GM23338 (cell line): ENCODE measurements at regions not wholly inside any gene's neighbourhood (a gene's known extent, or its start where the extent isn't known, plus 50 kb on each side); places are given as distances from the start of the nearest gene placed in this dataset.

ENCODE experiments used
- ATAC-seq: fragments of 200-7000 bp; cut with Tn5 transposase; 3 replicates; pipeline ENCODE4 v1.9.1; 2020
- DNase-seq: peaks from one replicate; pipeline ENCODE4 v3.0.0-alpha.2; 2015; ENCODE audit warnings: low spot score
- H2AFZ ChIP-seq: fragments of 200-600 bp; sonication (generic); 2 replicates; pipeline ENCODE4 v1.8.0; 2016; ENCODE audit warnings: antibody characterized with exemption, mild to moderate bottlenecking, moderate library complexity
- H3F3A ChIP-seq: fragments of 200-600 bp; sonication (generic); replicated peaks from 2 replicates; pipeline ENCODE4 v1.8.0; 2017; ENCODE audit warnings: antibody characterized with exemption, mixed run types, low read depth
- H3K27ac ChIP-seq: fragments of 200-600 bp; sonication (generic); 2 replicates; pipeline ENCODE4 v1.6.1; 2016; ENCODE audit warnings: low read depth
- H3K27me3 ChIP-seq: fragments of 200-600 bp; sonication (generic); 2 replicates; pipeline ENCODE4 v1.8.0; 2016; ENCODE audit warnings: mild to moderate bottlenecking, mixed run types, moderate library complexity; ENCODE audit not compliant: insufficient read depth
- H3K36me3 ChIP-seq: fragments of 200-600 bp; sonication (generic); 2 replicates; pipeline ENCODE4 v1.8.0; 2016; ENCODE audit warnings: mild to moderate bottlenecking; ENCODE audit not compliant: insufficient read depth
- H3K4me1 ChIP-seq: fragments of 200-600 bp; sonication (generic); 2 replicates; pipeline ENCODE4 v1.8.0; 2016; ENCODE audit warnings: mild to moderate bottlenecking, moderate library complexity; ENCODE audit not compliant: insufficient read depth
- H3K4me2 ChIP-seq: fragments of 200-600 bp; sonication (generic); 2 replicates; pipeline ENCODE4 v1.7.1; 2017; ENCODE audit warnings: mixed run types
- H3K4me3 ChIP-seq: fragments of 200-600 bp; sonication (generic); 2 replicates; pipeline ENCODE4 v1.6.1; 2016; ENCODE audit warnings: mixed run types
- H3K79me2 ChIP-seq: fragments of 200-600 bp; sonication (generic); replicated peaks from 2 replicates; pipeline ENCODE4 v1.8.0; 2017; ENCODE audit warnings: mild to moderate bottlenecking; ENCODE audit not compliant: insufficient read depth
- H3K9me2 ChIP-seq: fragments of 200-600 bp; sonication (generic); 2 replicates; pipeline ENCODE4 v1.8.0; 2017; ENCODE audit not compliant: insufficient read depth
- H4K20me1 ChIP-seq: fragments of 200-600 bp; sonication (generic); replicated peaks from 2 replicates; pipeline ENCODE4 v1.8.0; 2017; ENCODE audit warnings: mild to moderate bottlenecking; ENCODE audit not compliant: insufficient read depth
- H3K27ac Mint-ChIP-seq: 2 replicates; pipeline ENCODE4 v1.8.0; 2020; ENCODE audit warnings: inconsistent platforms, mild to moderate bottlenecking, moderate library complexity, mixed read lengths
- H3K27me3 Mint-ChIP-seq: 3 replicates; pipeline ENCODE4 v1.8.0; 2022; ENCODE audit warnings: low read depth, mild to moderate bottlenecking, moderate library complexity, mixed read lengths, inconsistent platforms; ENCODE audit not compliant: insufficient read depth, poor library complexity
- H3K36me3 Mint-ChIP-seq: 3 replicates; pipeline ENCODE4 v1.8.0; 2021; ENCODE audit warnings: low read depth, mild to moderate bottlenecking, inconsistent platforms, moderate library complexity, mixed read lengths
- H3K4me1 Mint-ChIP-seq: 3 replicates; pipeline ENCODE4 v1.8.0; 2020; ENCODE audit warnings: mild to moderate bottlenecking, inconsistent platforms, mixed read lengths
- H3K4me3 Mint-ChIP-seq: 3 replicates; pipeline ENCODE4 v1.8.0; 2021; ENCODE audit warnings: moderate library complexity, mild to moderate bottlenecking, inconsistent platforms, mixed read lengths
- H3K9me3 Mint-ChIP-seq: 3 replicates; pipeline ENCODE4 v1.8.0; 2020; ENCODE audit warnings: moderate library complexity, mild to moderate bottlenecking, inconsistent platforms, mixed read lengths
- CREB1 ChIP-seq: fragments of 250-450 bp; sonication (Bioruptor Pico); IDR thresholded peaks from 2 replicates; pipeline ENCODE4 v1.5.0; 2020; ENCODE audit warnings: low read depth, mild to moderate bottlenecking, moderate library complexity
- NANOG ChIP-seq: IDR thresholded peaks from 2 replicates; pipeline ENCODE4 v1.6.1; 2016; ENCODE audit warnings: antibody characterized with exemption, borderline replicate concordance
- POLR2AphosphoS5 ChIP-seq: IDR thresholded peaks from 2 replicates; pipeline ENCODE4 v1.6.1; 2016; ENCODE audit warnings: antibody characterized with exemption, low read depth
- STAT1 ChIP-seq: IDR thresholded peaks from one replicate; pipeline ENCODE4 v1.6.1; 2016; ENCODE audit warnings: antibody characterized with exemption; ENCODE audit not compliant: unreplicated experiment
- ZNF331 ChIP-seq: fragments of 250-450 bp; sonication (Bioruptor Pico); IDR thresholded peaks from 2 replicates; pipeline ENCODE4 v1.5.0; 2020; ENCODE audit warnings: low read depth, mild to moderate bottlenecking, moderate library complexity
- TF ChIP-seq, protein P1 (sequence below), 2 experiments: fragments of 200-600 bp in 1 of 2; sonication (generic) in 1 of 2; conservative IDR thresholded peaks; 2 replicates each; pipeline versions ENCODE4 v1.5.1 to v1.6.1; 2016 to 2017; ENCODE audit warnings: antibody characterized with exemption in 2 of 2, low read depth in 2 of 2, mild to moderate bottlenecking in 2 of 2, moderate library complexity in 1 of 2

DNA sequence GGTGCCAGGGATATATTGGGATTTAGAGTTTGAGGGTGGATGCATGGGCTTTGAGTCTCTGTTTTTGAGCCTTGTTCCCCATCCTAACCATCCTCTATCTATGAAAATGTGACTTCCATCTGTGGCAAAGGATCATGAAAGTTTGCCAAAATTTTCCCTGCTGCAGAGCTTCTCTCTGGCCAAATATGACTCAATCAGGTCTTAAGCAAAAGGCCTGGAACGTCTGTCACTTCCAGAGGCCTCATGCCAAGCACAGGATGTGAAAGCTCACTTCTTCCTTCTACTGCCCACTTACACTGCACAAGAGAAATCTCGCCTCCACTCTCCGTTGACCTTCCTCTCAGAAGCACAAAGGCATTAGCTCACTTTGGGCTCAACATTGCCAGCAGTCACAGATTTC lies 696.9 kb upstream of the NRP1 start:
- no peaks in the 10 kb centered on the region for H4K20me1 ChIP-seq
- no peak overlapping the region for H2AFZ ChIP-seq
- no peaks in the 10 kb centered on the region for H3F3A ChIP-seq
- no peak overlapping the region for H3K27ac Mint-ChIP-seq
- H3K4me1 ChIP-seq, result no peaks in the 10 kb centered on the region
- no peaks in the 10 kb centered on the region for H3K79me2 ChIP-seq
- H3K9me3 Mint-ChIP-seq, result peaks cover 15% of the 10 kb centered on the region
- no peak for ATAC-seq
- H3K36me3 ChIP-seq, result no peaks in the 10 kb centered on the region
- no peak for DNase-seq
- H3K27me3 Mint-ChIP-seq, result peaks cover 8% of the 10 kb centered on the region
- H3K9me2 ChIP-seq, result 0 out of 2 replicates have a peak, but pooled peaks cover 10% of the 10 kb centered on the region
- TF ChIP-seq, protein P1, sequence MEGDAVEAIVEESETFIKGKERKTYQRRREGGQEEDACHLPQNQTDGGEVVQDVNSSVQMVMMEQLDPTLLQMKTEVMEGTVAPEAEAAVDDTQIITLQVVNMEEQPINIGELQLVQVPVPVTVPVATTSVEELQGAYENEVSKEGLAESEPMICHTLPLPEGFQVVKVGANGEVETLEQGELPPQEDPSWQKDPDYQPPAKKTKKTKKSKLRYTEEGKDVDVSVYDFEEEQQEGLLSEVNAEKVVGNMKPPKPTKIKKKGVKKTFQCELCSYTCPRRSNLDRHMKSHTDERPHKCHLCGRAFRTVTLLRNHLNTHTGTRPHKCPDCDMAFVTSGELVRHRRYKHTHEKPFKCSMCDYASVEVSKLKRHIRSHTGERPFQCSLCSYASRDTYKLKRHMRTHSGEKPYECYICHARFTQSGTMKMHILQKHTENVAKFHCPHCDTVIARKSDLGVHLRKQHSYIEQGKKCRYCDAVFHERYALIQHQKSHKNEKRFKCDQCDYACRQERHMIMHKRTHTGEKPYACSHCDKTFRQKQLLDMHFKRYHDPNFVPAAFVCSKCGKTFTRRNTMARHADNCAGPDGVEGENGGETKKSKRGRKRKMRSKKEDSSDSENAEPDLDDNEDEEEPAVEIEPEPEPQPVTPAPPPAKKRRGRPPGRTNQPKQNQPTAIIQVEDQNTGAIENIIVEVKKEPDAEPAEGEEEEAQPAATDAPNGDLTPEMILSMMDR (conservative IDR thresholded peaks at IDR 0.05; ENCODE audit: low read depth in 2 of 2), result no peak
- no peak for TF ChIP-seq CREB1 (CRISPR knock-in tag)
- no peak overlapping the region for H3K4me3 Mint-ChIP-seq
- H3K27me3 ChIP-seq, result no peaks in the 10 kb centered on the region
- no peak overlapping the region for H3K4me2 ChIP-seq
- no peak overlapping the region for H3K4me3 ChIP-seq
- no peak overlapping the region for H3K27ac ChIP-seq
- no peaks in the 10 kb centered on the region for H3K4me1 Mint-ChIP-seq
- peaks cover 3% of the 10 kb centered on the region; the same call in 2 of the 3 replicates for H3K36me3 Mint-ChIP-seq

DNA sequence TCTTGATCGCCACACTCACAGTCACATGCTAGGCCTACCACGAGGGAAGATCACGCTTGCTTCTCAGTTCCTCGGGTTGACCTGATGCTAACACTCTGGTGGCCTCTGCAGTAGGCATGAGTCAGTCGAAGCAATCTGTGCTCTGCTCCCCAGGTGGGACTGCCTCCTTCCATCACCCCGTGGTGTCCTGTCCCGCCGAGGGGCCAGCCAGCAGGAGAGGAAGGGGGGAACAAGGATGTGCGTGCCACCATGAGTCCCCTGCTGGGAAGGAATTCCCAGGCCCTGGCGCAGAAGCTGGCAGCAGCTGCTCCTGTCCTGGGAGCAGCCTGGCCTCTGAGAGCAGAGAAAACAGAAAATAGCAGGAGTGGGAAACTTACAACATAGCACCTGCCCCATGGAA lies 695.0 kb upstream of the NRP1 start:
- no peak overlapping the region for H2AFZ ChIP-seq
- TF ChIP-seq NANOG, result no peak
- no peak for TF ChIP-seq ZNF331 (CRISPR knock-in tag)
- TF ChIP-seq CREB1 (CRISPR knock-in tag), result no peak
- Mint-ChIP-seq H3K27me3 (peaks cover 7% of the 10 kb centered on the region), H3K9me3 (peaks cover 9% of the 10 kb centered on the region), H3K27ac (no peak overlapping the region), H3K36me3 (peaks cover 3% of the 10 kb centered on the region; the same call in 2 of the 3 replicates), H3K4me1 (no peaks in the 10 kb centered on the region), H3K4me3 (no peak overlapping the region)
- no peaks in the 10 kb centered on the region for H3K27me3 ChIP-seq
- no peaks in the 10 kb centered on the region for H3K36me3 ChIP-seq
- H3K9me2 ChIP-seq, result 0 out of 2 replicates have a peak, but pooled peaks cover 7% of the 10 kb centered on the region
- no peaks in the 10 kb centered on the region for H3F3A ChIP-seq
- no peak overlapping the region for H3K27ac ChIP-seq
- H3K4me2 ChIP-seq, result no peak overlapping the region
- DNase-seq, result no peak
- no peaks in the 10 kb centered on the region for H3K4me1 ChIP-seq
- H4K20me1 ChIP-seq, result no peaks in the 10 kb centered on the region
- ATAC-seq, result no peak
- no peaks in the 10 kb centered on the region for H3K79me2 ChIP-seq
- H3K4me3 ChIP-seq, result no peak overlapping the region

DNA sequence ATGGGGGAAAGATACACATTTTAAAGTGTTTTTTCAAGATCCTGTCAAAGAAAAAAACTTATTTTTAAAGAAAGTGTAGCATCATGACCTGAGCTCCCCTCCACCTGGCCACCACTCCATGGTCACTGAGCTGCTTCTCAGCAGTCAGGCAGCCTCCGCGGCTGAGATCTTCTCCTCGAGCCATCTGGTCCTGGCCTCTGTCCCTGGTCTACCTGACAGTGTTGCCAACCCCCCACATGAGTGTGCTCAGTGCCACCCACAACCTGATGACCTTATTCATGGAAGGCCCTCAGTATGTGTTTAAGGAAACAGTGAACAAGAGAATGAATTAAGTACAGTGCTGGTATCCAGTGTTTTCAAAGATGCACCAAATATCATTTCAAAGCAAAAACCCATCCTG lies 694.5 kb upstream of the NRP1 start:
- Histone ChIP-seq H3K9me2 (0 out of 2 replicates have a peak, but pooled peaks cover 7% of the 10 kb centered on the region), H2AFZ (no peak overlapping the region), H3K4me1 (no peaks in the 10 kb centered on the region), H3K79me2 (no peaks in the 10 kb centered on the region), H3K27ac (no peak overlapping the region), H3K36me3 (no peaks in the 10 kb centered on the region), H3K27me3 (no peaks in the 10 kb centered on the region), H4K20me1 (no peaks in the 10 kb centered on the region), H3K4me3 (no peak overlapping the region), H3F3A (no peaks in the 10 kb centered on the region), H3K4me2 (no peak overlapping the region)
- Mint-ChIP-seq H3K4me3 (no peak overlapping the region), H3K36me3 (peaks cover 3% of the 10 kb centered on the region; the same call in 2 of the 3 replicates), H3K4me1 (no peaks in the 10 kb centered on the region), H3K27me3 (peaks cover 7% of the 10 kb centered on the region), H3K27ac (no peak overlapping the region), H3K9me3 (peaks cover 9% of the 10 kb centered on the region)
- no peak for DNase-seq
- no peak for ATAC-seq
- TF ChIP-seq NANOG (no peak), STAT1 (no peak), POLR2AphosphoS5 (no peak)
